Neural cell (in vitro differentiated cells): ENCODE measurements at regions not wholly inside any gene's neighbourhood (a gene's known extent, or its start where the extent isn't known, plus 50 kb on each side); places are given as distances from the start of the nearest gene placed in this dataset.

Experiments used
- H2AFZ ChIP-seq: fragments of 200-600, 300-800 bp; sonication (generic), shearing (Covaris generic); 2 replicates; pipeline ENCODE4 v1.6.0; 2014; ENCODE audit warnings: low read depth, mild to moderate bottlenecking, antibody characterized with exemption, low read length, moderate library complexity
- H3F3A ChIP-seq: fragments of 200-600 bp; shearing (Covaris generic); 2 replicates; pipeline ENCODE4 v1.6.1; 2016; ENCODE audit warnings: mild to moderate bottlenecking, moderate library complexity, mixed read lengths, antibody characterized with exemption, low read length; ENCODE audit not compliant: insufficient read depth, poor library complexity, severe bottlenecking
- H3K27ac ChIP-seq: fragments of 200-600, 300-800 bp; sonication (generic), shearing (Covaris generic); 2 replicates; pipeline ENCODE4 v1.5.1; 2014; ENCODE audit warnings: mild to moderate bottlenecking, low read length, moderate library complexity
- H3K27me3 ChIP-seq: fragments of 300-800, 200-600 bp; sonication (generic), shearing (Covaris generic); 2 replicates; pipeline ENCODE4 v1.6.0; 2014; ENCODE audit warnings: mild to moderate bottlenecking, low read depth, low read length, moderate library complexity; ENCODE audit not compliant: insufficient read depth
- H3K36me3 ChIP-seq: fragments of 300-800, 200-600 bp; sonication (generic), shearing (Covaris generic); 2 replicates; pipeline ENCODE4 v1.5.1; 2014; ENCODE audit warnings: mild to moderate bottlenecking, antibody characterized with exemption, low read length, moderate library complexity; ENCODE audit not compliant: insufficient read depth
- H3K4me2 ChIP-seq: fragments of 300-800, 200-600 bp; sonication (generic), shearing (Covaris generic); 2 replicates; pipeline ENCODE4 v1.6.0; 2014; ENCODE audit warnings: mild to moderate bottlenecking, low read length
- H3K4me3 ChIP-seq: fragments of 300-800, 200-600 bp; sonication (generic), shearing (Covaris generic); 2 replicates; pipeline ENCODE4 v1.5.1; 2014; ENCODE audit warnings: mild to moderate bottlenecking, low read length, moderate library complexity
- H3K79me2 ChIP-seq: fragments of 200-600 bp; shearing (Covaris generic); replicated peaks from 2 replicates; pipeline ENCODE4 v1.6.0; 2014; ENCODE audit warnings: mild to moderate bottlenecking, low read length, moderate library complexity; ENCODE audit not compliant: insufficient read depth
- H3K9ac ChIP-seq: fragments of 300-800, 200-600 bp; sonication (generic), shearing (Covaris generic); 2 replicates; pipeline ENCODE4 v1.6.1; 2016; ENCODE audit warnings: mild to moderate bottlenecking, low read length, mixed read lengths
- H3K9me2 ChIP-seq: fragments of 200-600 bp; shearing (Covaris generic); 2 replicates; pipeline ENCODE4 v1.6.1; 2016; ENCODE audit warnings: mild to moderate bottlenecking, low read length, mixed read lengths; ENCODE audit not compliant: insufficient read depth
- H3K9me3 ChIP-seq: fragments of 200-600, 300-800 bp; sonication (generic), shearing (Covaris generic); 2 replicates; pipeline ENCODE4 v1.6.1; 2016; ENCODE audit warnings: mild to moderate bottlenecking, mixed run types, low read length, moderate library complexity, mixed read lengths
- H4K20me1 ChIP-seq: fragments of 200-600 bp; shearing (Covaris generic); 2 replicates; pipeline ENCODE4 v1.6.1; 2016; ENCODE audit warnings: mild to moderate bottlenecking, mixed run types; ENCODE audit not compliant: insufficient read depth
- CTCF ChIP-seq: fragments of 450-650 bp; IDR thresholded peaks from 2 replicates; pipeline ENCODE4 v1.5.1; 2014; ENCODE audit warnings: antibody characterized with exemption, mild to moderate bottlenecking, moderate library complexity; ENCODE audit not compliant: poor library complexity, severe bottlenecking
- EP300 ChIP-seq: fragments of 450-650 bp; conservative IDR thresholded peaks from 2 replicates; pipeline ENCODE4 v1.6.1; 2014; ENCODE audit warnings: antibody characterized with exemption, mild to moderate bottlenecking, moderate library complexity; ENCODE audit not compliant: poor library complexity, severe bottlenecking
- EZH2 ChIP-seq: fragments of 200-600, 300-800 bp; shearing (Covaris generic), sonication (generic); IDR thresholded peaks from 2 replicates; pipeline ENCODE4 v1.6.1; 2014; ENCODE audit warnings: antibody characterized with exemption, low read length, borderline replicate concordance, mild to moderate bottlenecking; ENCODE audit not compliant: insufficient read depth, poor library complexity, severe bottlenecking
- MXI1 ChIP-seq: fragments of 450-650 bp; conservative IDR thresholded peaks from 2 replicates; pipeline ENCODE4 v1.6.1; 2014; ENCODE audit warnings: antibody characterized with exemption, mild to moderate bottlenecking; ENCODE audit not compliant: poor library complexity, severe bottlenecking
- POLR2AphosphoS5 ChIP-seq: IDR thresholded peaks from 2 replicates; pipeline ENCODE4 v1.6.1; 2012
- RAD21 ChIP-seq: fragments of 450-650 bp; conservative IDR thresholded peaks from 2 replicates; pipeline ENCODE4 v1.6.1; 2014; ENCODE audit warnings: antibody characterized with exemption, mild to moderate bottlenecking, moderate library complexity
- REST ChIP-seq: IDR thresholded peaks from 2 replicates; pipeline ENCODE4 v1.6.1; 2012; ENCODE audit warnings: borderline replicate concordance
- SMC3 ChIP-seq: fragments of 450-650 bp; conservative IDR thresholded peaks from 2 replicates; pipeline ENCODE4 v1.6.1; 2014; ENCODE audit warnings: antibody characterized with exemption, mild to moderate bottlenecking, moderate library complexity; ENCODE audit not compliant: poor library complexity
- TAF1 ChIP-seq: IDR thresholded peaks from 2 replicates; pipeline ENCODE4 v1.6.1; 2012; ENCODE audit warnings: low read depth

- H3K9ac ChIP-seq, result no peak overlapping the region
- no peak for TF ChIP-seq CTCF
- TF ChIP-seq REST, result no peak
- no peak for TF ChIP-seq POLR2AphosphoS5
- TF ChIP-seq TAF1, result no peak
- no peak for TF ChIP-seq MXI1
- TF ChIP-seq SMC3, result no peak
- TF ChIP-seq RAD21, result no peak
- no peak for TF ChIP-seq EZH2
- no peak for TF ChIP-seq EP300
- no peaks in the 10 kb centered on the region for H3K27me3 ChIP-seq
- no peak overlapping the region for H3K27ac ChIP-seq
- no peaks in the 10 kb centered on the region for H3K9me2 ChIP-seq
- no peaks in the 10 kb centered on the region for H3K36me3 ChIP-seq
- no peak overlapping the region for H2AFZ ChIP-seq
- H3K4me3 ChIP-seq, result no peak overlapping the region
- H3K79me2 ChIP-seq, result no peaks in the 10 kb centered on the region
- no peaks in the 10 kb centered on the region for H4K20me1 ChIP-seq
- no peak overlapping the region for H3K4me2 ChIP-seq
- H3F3A ChIP-seq, result no peaks in the 10 kb centered on the region
- H3K9me3 ChIP-seq, result no peaks in the 10 kb centered on the region
Measured at GRCh38 chr18:44213293-44213692, 467.4 kb upstream of the SETBP1 start.

- H3K9ac ChIP-seq, result no peak overlapping the region
- H3K9me2 ChIP-seq, result no peaks in the 10 kb centered on the region
- no peaks in the 10 kb centered on the region for H3K79me2 ChIP-seq
- no peaks in the 10 kb centered on the region for H3K36me3 ChIP-seq
- TF ChIP-seq RAD21 (no peak), TAF1 (no peak), REST (no peak), EZH2 (no peak), POLR2AphosphoS5 (no peak), CTCF (no peak), EP300 (no peak), SMC3 (no peak), MXI1 (no peak)
- H2AFZ ChIP-seq, result no peak overlapping the region
- H3K4me3 ChIP-seq, result no peak overlapping the region
- H3K4me2 ChIP-seq, result no peak overlapping the region
- no peak overlapping the region for H3K27ac ChIP-seq
- no peaks in the 10 kb centered on the region for H3K9me3 ChIP-seq
- no peaks in the 10 kb centered on the region for H3K27me3 ChIP-seq
- H3F3A ChIP-seq, result no peaks in the 10 kb centered on the region
- H4K20me1 ChIP-seq, result no peaks in the 10 kb centered on the region
Measured at GRCh38 chr18:44214396-44214795, 466.3 kb upstream of the SETBP1 start.
